A549 (cell line): ENCODE measurements at regions not wholly inside any gene's neighbourhood (a gene's known extent, or its start where the extent isn't known, plus 50 kb on each side); places are given as distances from the start of the nearest gene placed in this dataset.

Experiments used
- CTCF ChIP-seq: fragments of >200 bp; sonication (Bioruptor Twin); formaldehyde crosslinking; IDR thresholded peaks from 3 replicates; pipeline ENCODE4 v1.5.1; 2016
- POLR2A ChIP-seq: IDR thresholded peaks from 2 replicates; pipeline ENCODE4 v1.6.1; 2012; ENCODE audit warnings: mild to moderate bottlenecking, low read length
- RAD21 ChIP-seq, 2 experiments: fragments of >200 bp in 1 of 2; sonication (Bioruptor Twin) in 1 of 2; formaldehyde crosslinking in 1 of 2; IDR thresholded peaks in 1 of 2; conservative IDR thresholded peaks in 1 of 2; 2 replicates in 1 of 2; 3 replicates in 1 of 2; pipeline ENCODE4 v1.6.1; 2012 to 2018; ENCODE audit warnings: inconsistent platforms in 1 of 2
- TP53 ChIP-seq: fragments of 250-450 bp; sonication (Bioruptor Pico); IDR thresholded peaks from 2 replicates; pipeline ENCODE4 v1.5.0; 2021; ENCODE audit warnings: mild to moderate bottlenecking, moderate library complexity

DNA sequence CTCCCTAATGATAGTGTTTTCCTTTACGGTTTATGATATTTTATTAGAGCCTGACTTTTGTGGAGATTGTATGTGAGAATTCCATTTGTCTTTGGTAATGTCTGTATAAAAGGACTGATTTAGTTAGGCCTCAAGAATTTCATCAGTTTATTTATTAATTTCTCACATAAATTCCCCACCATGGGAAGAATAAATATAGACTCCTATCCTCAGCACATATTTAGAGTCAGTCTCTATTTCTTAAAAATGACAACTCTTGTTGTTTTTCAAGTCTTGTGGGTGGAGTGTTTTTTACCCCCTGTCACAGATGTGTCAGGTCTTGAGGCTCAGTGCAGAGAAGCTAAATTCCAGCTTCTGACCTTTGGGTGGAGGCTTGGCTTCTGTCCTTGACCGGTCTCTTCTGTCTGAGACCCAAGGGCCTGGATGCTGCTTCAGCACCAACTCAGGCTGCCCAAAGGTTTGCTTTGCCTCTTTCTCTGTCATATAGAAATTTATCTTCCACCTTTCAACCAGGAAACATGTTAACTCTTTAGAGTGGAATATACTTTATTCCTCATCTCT, 117.3 kb upstream of the INHBA start:
- TF ChIP-seq TP53 (CRISPR knock-in tag) (no peak), CTCF (no peak), RAD21 (conservative IDR thresholded peaks at IDR 0.05 in 1 of 2, IDR thresholded peaks at IDR 0.05 in 1 of 2) (no peak), POLR2A (no peak)
